ENCODE measurements at regions not wholly inside any gene's neighbourhood (a gene's known extent, or its start where the extent isn't known, plus 50 kb on each side); places are given as distances from the start of the nearest gene placed in this dataset.

DNA sequence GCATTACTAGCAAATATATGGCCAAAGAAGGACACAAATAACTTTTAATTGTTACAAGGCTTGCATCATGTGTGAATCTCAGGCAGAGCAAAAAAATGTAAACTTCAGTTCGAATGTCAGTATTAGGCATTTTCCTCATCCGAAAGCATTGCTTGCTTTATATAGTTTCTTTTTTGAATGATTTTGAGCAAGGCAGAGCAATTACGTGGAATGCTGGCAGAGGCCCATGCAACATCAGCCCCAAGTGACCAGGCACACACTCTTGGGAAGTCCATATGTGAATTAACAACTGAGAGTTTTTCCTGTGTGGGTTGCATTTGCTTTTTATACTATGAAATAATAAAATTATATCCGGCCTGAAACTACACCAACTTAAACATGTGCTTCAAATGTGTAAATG, 274.8 kb downstream of the PTPRC start:
- TF ChIP-seq, protein P1, sequence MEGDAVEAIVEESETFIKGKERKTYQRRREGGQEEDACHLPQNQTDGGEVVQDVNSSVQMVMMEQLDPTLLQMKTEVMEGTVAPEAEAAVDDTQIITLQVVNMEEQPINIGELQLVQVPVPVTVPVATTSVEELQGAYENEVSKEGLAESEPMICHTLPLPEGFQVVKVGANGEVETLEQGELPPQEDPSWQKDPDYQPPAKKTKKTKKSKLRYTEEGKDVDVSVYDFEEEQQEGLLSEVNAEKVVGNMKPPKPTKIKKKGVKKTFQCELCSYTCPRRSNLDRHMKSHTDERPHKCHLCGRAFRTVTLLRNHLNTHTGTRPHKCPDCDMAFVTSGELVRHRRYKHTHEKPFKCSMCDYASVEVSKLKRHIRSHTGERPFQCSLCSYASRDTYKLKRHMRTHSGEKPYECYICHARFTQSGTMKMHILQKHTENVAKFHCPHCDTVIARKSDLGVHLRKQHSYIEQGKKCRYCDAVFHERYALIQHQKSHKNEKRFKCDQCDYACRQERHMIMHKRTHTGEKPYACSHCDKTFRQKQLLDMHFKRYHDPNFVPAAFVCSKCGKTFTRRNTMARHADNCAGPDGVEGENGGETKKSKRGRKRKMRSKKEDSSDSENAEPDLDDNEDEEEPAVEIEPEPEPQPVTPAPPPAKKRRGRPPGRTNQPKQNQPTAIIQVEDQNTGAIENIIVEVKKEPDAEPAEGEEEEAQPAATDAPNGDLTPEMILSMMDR (IDR thresholded peaks at IDR 0.05 in 2 of 3, conservative IDR thresholded peaks at IDR 0.05 in 1 of 3; ENCODE audit: control insufficient read depth in 2 of 3, extremely low read depth in 1 of 3, insufficient read depth in 1 of 3, low read depth in 3 of 3, low read length in 3 of 3), result no peak
- TF ChIP-seq, protein P2, sequence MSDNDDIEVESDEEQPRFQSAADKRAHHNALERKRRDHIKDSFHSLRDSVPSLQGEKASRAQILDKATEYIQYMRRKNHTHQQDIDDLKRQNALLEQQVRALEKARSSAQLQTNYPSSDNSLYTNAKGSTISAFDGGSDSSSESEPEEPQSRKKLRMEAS (IDR thresholded peaks at IDR 0.05; ENCODE audit: low read depth, low read length), result no peak
